Tibial artery (tissue), 4 donors: ENCODE measurements at regions not wholly inside any gene's neighbourhood (a gene's known extent, or its start where the extent isn't known, plus 50 kb on each side); places are given as distances from the start of the nearest gene placed in this dataset.

ENCODE experiments used
- DNase-seq, 2 donors: peaks; one replicate each; pipeline ENCODE4 v3.0.0-alpha.2; 2019
- H3K27ac ChIP-seq, 2 donors: fragments of 200-600 bp; sonication (generic) in 1 of 2; 1 replicate in 1 of 2; 2 replicates in 1 of 2; pipeline ENCODE4 v1.5.1; 2018 to 2019; ENCODE audit warnings: mild to moderate bottlenecking in 1 of 2
- H3K27me3 ChIP-seq, 2 donors: fragments of 200-600 bp; sonication (generic) in 1 of 2; one replicate each; pipeline versions ENCODE4 v1.5.1 to v1.6.0; 2016 to 2019
- H3K36me3 ChIP-seq, 3 donors: fragments of 200-600 bp; sonication (generic) in 2 of 3; one replicate each; pipeline ENCODE4 v1.5.1; 2016 to 2019; ENCODE audit warnings: mild to moderate bottlenecking in 2 of 3
- H3K4me1 ChIP-seq, 4 donors: fragments of 200-600 bp; sonication (generic) in 2 of 4; 1 replicate in 3 of 4; 2 replicates in 1 of 4; pipeline ENCODE4 v1.5.1; 2016 to 2019
- H3K4me3 ChIP-seq, 2 donors: fragments of 200-600 bp; sonication (generic) in 1 of 2; 1 replicate in 1 of 2; 2 replicates in 1 of 2; pipeline ENCODE4 v1.5.1; 2018 to 2019; ENCODE audit warnings: mild to moderate bottlenecking in 2 of 2
- H3K9me3 ChIP-seq, 3 donors: fragments of 200-600 bp; sonication (generic) in 1 of 3; one replicate each; pipeline ENCODE4 v1.5.1; 2016 to 2019
- CTCF ChIP-seq, 2 experiments: fragments of 200-600 bp in 1 of 2; fragments of 450-650 bp in 1 of 2; IDR thresholded peaks; one replicate each; pipeline ENCODE4 v1.5.1; 2017 to 2019; ENCODE audit warnings: antibody characterized with exemption in 2 of 2, mild to moderate bottlenecking in 1 of 2, moderate library complexity in 1 of 2
- intact Hi-C: fragments of 100-400 bp; cut with DNase I; formaldehyde crosslinking; loops from one replicate; pipeline ENCODE4 v1.15.0; 2023; ENCODE audit warnings: low total_unique reads

GRCh38 chr3:90036939-90037469 is 929.6 kb downstream of the EPHA3 start:
- intact Hi-C loops = no loop called here

GRCh38 chr3:90039994-90040393 is 932.6 kb downstream of the EPHA3 start:
- Histone ChIP-seq H3K9me3 (no peaks in the 10 kb centered on the region), H3K27ac (no peak overlapping the region), H3K36me3 (no peaks in the 10 kb centered on the region), H3K27me3 (no peaks in the 10 kb centered on the region), H3K4me3 (no peak overlapping the region), H3K4me1 (no peaks in the 10 kb centered on the region)
- TF ChIP-seq CTCF (IDR thresholded peaks at IDR 0.05) = no peak
- intact Hi-C loops = no loop called here
- DNase-seq = no peak

More at GRCh38 chr3:90036939-90037469, 929.6 kb downstream of the EPHA3 start:
- Histone ChIP-seq H3K27me3 (no peaks in the 10 kb centered on the region), H3K36me3 (no peaks in the 10 kb centered on the region), H3K4me3 (no peak overlapping the region), H3K9me3 (no peaks in the 10 kb centered on the region), H3K27ac (no peak overlapping the region), H3K4me1 (no peaks in the 10 kb centered on the region)
- TF ChIP-seq CTCF (IDR thresholded peaks at IDR 0.05) = no peak
- no peak for DNase-seq

GRCh38 chr3:90040554-90040953 is 933.1 kb downstream of the EPHA3 start:
- no peaks in the 10 kb centered on the region for H3K9me3 ChIP-seq
- no peaks in the 10 kb centered on the region for H3K27me3 ChIP-seq
- no peak overlapping the region for H3K4me3 ChIP-seq
- DNase-seq = no peak
- H3K4me1 ChIP-seq = no peaks in the 10 kb centered on the region
- TF ChIP-seq CTCF (IDR thresholded peaks at IDR 0.05) = no peak
- no peak overlapping the region for H3K27ac ChIP-seq
- H3K36me3 ChIP-seq = no peaks in the 10 kb centered on the region
- intact Hi-C loops = no loop called here

- no peaks in the 10 kb centered on the region for H3K4me1 ChIP-seq
- no peak for TF ChIP-seq CTCF (IDR thresholded peaks at IDR 0.05)
Observed at GRCh38 chr3:90041995-90042394, 934.6 kb downstream of the EPHA3 start.

GRCh38 chr3:90043287-90043686 is 935.9 kb downstream of the EPHA3 start:
- intact Hi-C loops = no loop called here
- no peaks in the 10 kb centered on the region for H3K9me3 ChIP-seq
- H3K27ac ChIP-seq = no peak overlapping the region
- H3K27me3 ChIP-seq = no peaks in the 10 kb centered on the region
- no peak for TF ChIP-seq CTCF (IDR thresholded peaks at IDR 0.05)
- no peak for DNase-seq
- H3K4me3 ChIP-seq = no peak overlapping the region
- H3K4me1 ChIP-seq = no peaks in the 10 kb centered on the region
- H3K36me3 ChIP-seq = no peaks in the 10 kb centered on the region

More at GRCh38 chr3:90041995-90042394, 934.6 kb downstream of the EPHA3 start:
- intact Hi-C loops = no loop called here
- DNase-seq = no peak
- no peak overlapping the region for H3K4me3 ChIP-seq
- no peaks in the 10 kb centered on the region for H3K36me3 ChIP-seq
- no peak overlapping the region for H3K27ac ChIP-seq
- H3K27me3 ChIP-seq = no peaks in the 10 kb centered on the region
- no peaks in the 10 kb centered on the region for H3K9me3 ChIP-seq
